Left lung (tissue), 4 donors: ENCODE measurements at regions not wholly inside any gene's neighbourhood (a gene's known extent, or its start where the extent isn't known, plus 50 kb on each side); places are given as distances from the start of the nearest gene placed in this dataset.

Experiments used
- ATAC-seq: fragments of 200-7000 bp; cut with Tn5 transposase; one replicate; pipeline ENCODE4 v1.9.1; 2020; ENCODE audit warnings: moderate library complexity
- DNase-seq, 4 donors: peaks; one replicate each; pipeline ENCODE4 v3.0.0-alpha.2; 2013 to 2020
- H3K27ac ChIP-seq, 2 donors: fragments of 200-600 bp; sonication (generic) in 1 of 2; one replicate each; pipeline versions ENCODE4 v1.5.0 to v1.8.0; 2020 to 2021
- H3K27me3 ChIP-seq, 2 donors: fragments of 200-600 bp; sonication (generic) in 1 of 2; one replicate each; pipeline versions ENCODE4 v1.5.0 to v1.8.0; 2020 to 2021
- H3K36me3 ChIP-seq, 2 donors: fragments of 200-600 bp; sonication (generic) in 1 of 2; one replicate each; pipeline versions ENCODE4 v1.5.0 to v1.8.0; 2020 to 2021
- H3K4me1 ChIP-seq, 2 donors: fragments of 200-600 bp; one replicate each; pipeline ENCODE4 v1.8.0; 2021
- H3K4me3 ChIP-seq, 2 donors: fragments of 200-600 bp; sonication (generic) in 1 of 2; one replicate each; pipeline versions ENCODE4 v1.5.0 to v1.8.0; 2020 to 2021; ENCODE audit warnings: mild to moderate bottlenecking in 1 of 2
- H3K9me3 ChIP-seq, 2 donors: fragments of 200-600 bp; sonication (generic) in 1 of 2; one replicate each; pipeline versions ENCODE4 v1.5.0 to v1.8.0; 2020 to 2021
- CTCF ChIP-seq, 2 donors: fragments of 200-600 bp; sonication (generic) in 1 of 2; IDR thresholded peaks; one replicate each; pipeline versions ENCODE4 v1.5.0 to v1.8.0; 2021; ENCODE audit warnings: antibody characterized with exemption in 2 of 2
- intact Hi-C, 2 donors: fragments of 100-400 bp; cut with DNase I; formaldehyde crosslinking; loops; one replicate each; pipeline versions ENCODE4 v1.11.2 to v1.14.2; 2022
- donor health status: DM: no; HTN: yes; CAD: no.
- donor health status: DM: no; HTN: no; CAD: no.

- no peak for DNase-seq
- Histone ChIP-seq H3K27me3 (no peaks in the 10 kb centered on the region), H3K36me3 (no peaks in the 10 kb centered on the region), H3K27ac (no peak overlapping the region), H3K4me1 (no peaks in the 10 kb centered on the region), H3K4me3 (no peak overlapping the region), H3K9me3 (no peaks in the 10 kb centered on the region)
- intact Hi-C loops, result no loop called here
- no peak for ATAC-seq
- TF ChIP-seq CTCF (IDR thresholded peaks at IDR 0.05), result no peak
These were observed 586.9 kb upstream of the INTU start for GRCh38 chr4:127045861-127046260.

GRCh38 chr4:127047930-127048329 is 584.8 kb upstream of the INTU start:
- no peaks in the 10 kb centered on the region for H3K4me1 ChIP-seq
- intact Hi-C loops, result no loop called here
- DNase-seq, result no peak
- H3K27ac ChIP-seq, result no peak overlapping the region
- no peak overlapping the region for H3K4me3 ChIP-seq
- no peaks in the 10 kb centered on the region for H3K36me3 ChIP-seq
- no peak for ATAC-seq
- no peak for TF ChIP-seq CTCF (IDR thresholded peaks at IDR 0.05)
- peaks cover 0 to 2% of the 10 kb centered on the region in 2 donors for H3K9me3 ChIP-seq
- H3K27me3 ChIP-seq, result no peaks in the 10 kb centered on the region

- intact Hi-C loops, result no loop called here
- H3K4me3 ChIP-seq, result no peak overlapping the region
These were observed 584.2 kb upstream of the INTU start for GRCh38 chr4:127048376-127049044.

GRCh38 chr4:127049526-127049925 is 583.2 kb upstream of the INTU start:
- Histone ChIP-seq H3K4me1 (no peaks in the 10 kb centered on the region), H3K9me3 (peaks cover 0 to 2% of the 10 kb centered on the region in 2 donors), H3K27me3 (no peaks in the 10 kb centered on the region), H3K27ac (no peak overlapping the region), H3K4me3 (no peak overlapping the region), H3K36me3 (no peaks in the 10 kb centered on the region)
- TF ChIP-seq CTCF (IDR thresholded peaks at IDR 0.05), result no peak
- no peak for ATAC-seq
- intact Hi-C loops, result no loop called here
- DNase-seq, result no peak

More at GRCh38 chr4:127048376-127049044, 584.2 kb upstream of the INTU start:
- ATAC-seq, result no peak
- no peaks in the 10 kb centered on the region for H3K36me3 ChIP-seq
- TF ChIP-seq CTCF (IDR thresholded peaks at IDR 0.05), result no peak
- no peaks in the 10 kb centered on the region for H3K27me3 ChIP-seq
- H3K9me3 ChIP-seq, result peaks cover 0 to 2% of the 10 kb centered on the region in 2 donors
- H3K27ac ChIP-seq, result no peak overlapping the region
- H3K4me1 ChIP-seq, result no peaks in the 10 kb centered on the region
- no peak for DNase-seq

- TF ChIP-seq CTCF (IDR thresholded peaks at IDR 0.05), result no peak
- intact Hi-C loops, result no loop called here
- no peak for ATAC-seq
- no peaks in the 10 kb centered on the region for H3K36me3 ChIP-seq
- H3K27me3 ChIP-seq, result no peaks in the 10 kb centered on the region
- DNase-seq, result no peak
- H3K4me3 ChIP-seq, result no peak overlapping the region
- no peak overlapping the region for H3K27ac ChIP-seq
- H3K4me1 ChIP-seq, result no peaks in the 10 kb centered on the region
- H3K9me3 ChIP-seq, result peaks cover 0 to 23% of the 10 kb centered on the region in 2 donors
These were observed 580.0 kb upstream of the INTU start for GRCh38 chr4:127052742-127053141.
